Stimulated activated CD8-positive, alpha-beta memory T cell treated with anti-CD3 and anti-CD28 coated beads, Interleukin-4, amount 100 ng/mL, for 24 hours (primary cell): ENCODE measurements at regions not wholly inside any gene's neighbourhood (a gene's known extent, or its start where the extent isn't known, plus 50 kb on each side); places are given as distances from the start of the nearest gene placed in this dataset.

Source experiments
- DNase-seq: peaks from one replicate; pipeline ENCODE4 v3.0.0-alpha.2; 2020; ENCODE audit warnings: low read depth

- no peak for DNase-seq
These were observed 119.6 kb downstream of the ZFP36L2 start for GRCh38 chr2:43106559-43107527.

- DNase-seq: no peak
These were observed 120.5 kb downstream of the ZFP36L2 start for GRCh38 chr2:43105586-43106558.

- no peak for DNase-seq
These were observed 121.6 kb downstream of the ZFP36L2 start for GRCh38 chr2:43104763-43105162.

DNA sequence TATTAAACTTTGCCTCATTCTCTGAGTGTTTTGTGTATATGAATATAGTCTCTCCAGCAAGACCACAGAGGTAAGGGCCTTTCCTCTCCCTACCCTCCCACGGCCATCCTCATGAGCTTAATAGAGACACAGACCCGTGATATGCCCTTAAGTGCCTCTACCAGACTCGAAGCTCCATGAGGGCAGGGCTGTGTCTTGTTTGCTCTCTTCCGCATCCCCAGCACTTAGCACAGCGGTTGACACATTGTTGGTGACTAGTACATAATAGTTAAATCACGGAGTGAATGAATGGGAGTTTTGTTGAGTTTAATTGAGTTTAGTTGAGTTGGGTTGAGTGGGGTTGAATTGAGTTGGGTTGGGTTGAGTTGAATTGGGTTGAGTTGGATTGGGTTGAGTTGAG, 122.3 kb downstream of the ZFP36L2 start:
- DNase-seq: no peak

GRCh38 chr2:43103093-43103404, 123.4 kb downstream of the ZFP36L2 start:
- DNase-seq: no peak

- no peak for DNase-seq
These were observed 123.9 kb downstream of the ZFP36L2 start for GRCh38 chr2:43102366-43103092.

DNA sequence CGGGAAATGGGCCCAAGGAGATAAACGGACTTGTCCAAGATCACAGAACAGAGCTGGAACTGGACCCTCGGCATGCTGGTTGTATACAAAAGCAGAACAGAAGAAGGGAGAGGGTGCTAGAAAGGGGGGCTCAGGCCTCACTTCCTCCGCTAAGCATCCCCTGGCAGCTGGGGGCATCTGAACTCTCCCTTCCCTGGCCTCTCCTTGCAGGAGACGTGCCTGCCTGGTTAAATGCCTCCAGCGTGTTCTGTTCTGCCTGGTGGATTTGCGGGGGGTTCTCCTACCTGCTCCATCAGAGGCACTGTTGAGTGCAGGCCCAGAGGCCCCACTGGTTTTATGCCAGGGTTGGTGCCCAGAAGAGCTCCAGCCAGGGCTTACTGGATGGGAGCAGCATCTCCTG, 124.7 kb downstream of the ZFP36L2 start:
- no peak for DNase-seq

DNA sequence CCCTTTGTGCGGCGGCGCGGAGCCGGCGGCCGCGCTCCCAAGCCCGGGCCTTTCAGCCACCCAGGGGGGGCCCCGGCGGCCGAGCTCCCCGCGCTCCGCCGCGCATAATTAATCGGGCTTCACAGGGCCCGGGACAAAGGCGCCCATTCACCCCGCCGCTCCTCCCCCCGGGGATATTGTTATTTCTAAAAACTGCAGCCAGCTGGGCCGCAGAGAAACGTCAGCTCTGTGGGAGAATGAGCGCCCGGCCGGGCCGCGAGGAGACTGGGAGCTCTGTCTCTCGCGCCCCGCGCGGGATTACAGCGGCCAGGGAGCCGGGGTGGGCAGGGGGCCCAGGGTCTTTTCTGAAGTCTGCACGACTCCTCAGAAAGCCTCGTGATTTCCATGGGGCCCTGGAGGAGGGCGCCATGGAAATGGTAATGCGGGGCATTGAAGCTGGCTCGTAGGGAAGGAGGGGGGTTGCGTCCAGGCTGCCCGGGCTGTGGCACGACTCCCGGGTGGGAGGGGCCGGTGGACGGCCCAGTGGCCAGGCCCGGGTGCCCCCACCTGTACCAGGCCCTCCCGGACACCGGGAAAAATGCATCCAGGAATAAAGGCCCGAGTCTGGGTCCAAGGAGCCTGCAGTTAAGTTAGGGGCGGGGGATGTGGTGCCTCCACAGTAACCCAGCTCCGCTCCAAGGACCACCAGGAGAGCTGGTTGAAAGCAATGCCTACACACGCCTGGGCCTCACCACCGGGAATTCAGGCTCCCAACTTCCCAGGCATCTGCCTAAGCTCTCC, 125.3 kb downstream of the ZFP36L2 start:
- no peak for DNase-seq

GRCh38 chr2:43100362-43100882, 126.0 kb downstream of the ZFP36L2 start:
- no peak for DNase-seq

DNA sequence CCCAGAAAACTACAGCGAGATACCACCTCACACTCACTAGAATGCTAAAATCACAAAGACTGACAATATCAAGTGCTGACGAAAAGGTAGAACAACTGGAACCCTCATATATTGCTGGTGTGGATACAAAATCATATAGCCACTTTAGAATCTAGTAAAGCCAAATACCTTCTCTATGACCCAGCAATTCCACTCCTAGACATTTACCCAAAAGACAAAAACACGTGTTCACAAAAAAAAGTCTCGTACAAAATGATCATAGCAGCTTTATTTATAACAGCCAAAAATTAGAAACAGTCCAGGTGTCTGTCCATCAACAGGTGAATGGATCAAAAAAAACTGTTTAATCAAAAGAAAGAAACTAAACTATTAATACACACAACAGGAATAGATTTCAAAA, 126.6 kb downstream of the ZFP36L2 start:
- DNase-seq: no peak

DNA sequence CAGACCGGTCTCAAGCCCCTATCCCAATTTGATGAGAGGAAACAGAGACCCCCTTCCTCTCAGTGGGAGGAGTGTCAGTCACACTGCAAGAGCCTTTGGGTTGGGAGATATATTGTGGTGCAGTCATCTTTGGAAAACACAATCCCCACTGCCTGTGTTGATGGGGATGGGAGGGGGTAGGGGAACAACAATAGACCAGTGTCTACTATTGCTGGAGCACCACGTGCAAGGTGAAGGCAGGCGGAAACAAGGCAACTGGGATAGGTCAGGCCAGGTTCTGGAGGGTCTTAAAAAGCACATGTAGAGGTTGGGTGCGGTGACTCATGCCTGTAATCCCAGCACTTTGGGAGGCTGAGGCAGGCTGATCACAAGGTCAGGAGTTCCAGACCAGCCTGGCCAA, 127.9 kb downstream of the ZFP36L2 start:
- no peak for DNase-seq

DNA sequence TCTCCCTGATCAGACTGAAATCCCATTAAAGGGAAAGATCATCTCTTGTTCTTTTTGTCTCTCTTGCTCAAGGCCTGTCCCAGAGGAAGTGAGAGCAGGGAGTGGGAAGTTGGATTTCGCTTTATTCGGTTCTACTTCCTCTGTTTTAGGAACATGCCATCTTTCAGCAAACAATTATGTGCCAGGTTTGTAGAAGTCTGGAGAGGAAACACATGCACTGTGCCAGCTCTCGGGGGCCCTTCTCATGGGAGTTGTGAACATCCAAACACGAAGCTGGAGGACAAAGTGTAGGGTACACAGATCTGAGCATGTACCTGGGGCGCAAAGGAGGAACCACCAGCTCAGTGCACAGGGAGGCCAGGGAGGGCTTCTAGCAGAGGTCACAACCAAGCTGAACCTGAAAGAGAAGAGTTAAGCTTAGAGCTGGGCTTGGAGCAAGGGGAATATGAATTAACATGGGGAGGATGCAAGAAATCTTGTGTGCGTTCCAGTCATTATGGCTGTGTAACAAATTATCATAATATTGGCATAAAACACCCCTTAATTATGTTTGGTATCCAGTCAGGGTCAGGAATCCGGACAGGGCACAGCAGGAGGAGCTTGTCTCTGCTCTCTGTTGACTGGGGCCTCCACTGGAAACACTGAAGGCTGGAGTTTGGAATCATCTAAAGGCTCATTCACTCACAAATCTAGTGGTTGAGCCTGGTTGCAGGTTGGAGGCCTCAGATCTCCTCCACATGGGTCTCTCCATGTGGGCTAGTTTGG, 128.6 kb downstream of the ZFP36L2 start:
- no peak for DNase-seq

DNA sequence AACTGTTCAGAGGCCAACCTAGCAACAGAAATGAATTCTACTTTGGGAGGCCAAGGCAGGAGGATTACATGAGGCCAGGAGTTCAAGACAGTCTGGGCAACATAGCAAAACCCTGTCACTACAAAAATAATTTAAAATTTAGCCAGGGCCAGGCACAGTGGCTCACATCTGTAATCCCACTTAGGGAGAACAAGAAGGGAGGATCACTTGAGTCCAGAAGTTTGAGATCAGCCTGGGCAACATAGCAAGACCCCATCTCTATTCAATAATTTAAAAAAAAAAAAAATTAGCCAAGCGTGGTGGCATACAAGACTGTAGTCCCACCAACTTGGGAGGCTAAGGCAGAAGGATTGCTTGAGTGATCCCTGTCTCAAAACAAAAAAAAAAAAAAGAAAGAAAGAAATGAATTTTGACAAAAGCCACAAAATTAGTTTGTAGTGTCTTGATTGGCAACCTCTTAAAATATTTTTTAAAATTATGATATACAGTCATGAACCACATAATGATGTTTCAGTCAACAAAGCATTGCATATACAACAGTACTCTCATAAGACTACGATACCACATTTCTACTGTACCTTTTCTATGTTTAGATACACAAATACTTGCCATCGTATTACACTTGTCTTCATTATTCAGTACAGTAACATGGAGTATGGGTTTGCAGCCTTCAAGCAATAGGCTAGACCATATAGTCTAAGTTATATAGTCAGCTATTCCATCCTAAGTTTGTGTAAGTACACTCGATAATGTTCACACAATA, 130.7 kb downstream of the ZFP36L2 start:
- DNase-seq: no peak

DNA sequence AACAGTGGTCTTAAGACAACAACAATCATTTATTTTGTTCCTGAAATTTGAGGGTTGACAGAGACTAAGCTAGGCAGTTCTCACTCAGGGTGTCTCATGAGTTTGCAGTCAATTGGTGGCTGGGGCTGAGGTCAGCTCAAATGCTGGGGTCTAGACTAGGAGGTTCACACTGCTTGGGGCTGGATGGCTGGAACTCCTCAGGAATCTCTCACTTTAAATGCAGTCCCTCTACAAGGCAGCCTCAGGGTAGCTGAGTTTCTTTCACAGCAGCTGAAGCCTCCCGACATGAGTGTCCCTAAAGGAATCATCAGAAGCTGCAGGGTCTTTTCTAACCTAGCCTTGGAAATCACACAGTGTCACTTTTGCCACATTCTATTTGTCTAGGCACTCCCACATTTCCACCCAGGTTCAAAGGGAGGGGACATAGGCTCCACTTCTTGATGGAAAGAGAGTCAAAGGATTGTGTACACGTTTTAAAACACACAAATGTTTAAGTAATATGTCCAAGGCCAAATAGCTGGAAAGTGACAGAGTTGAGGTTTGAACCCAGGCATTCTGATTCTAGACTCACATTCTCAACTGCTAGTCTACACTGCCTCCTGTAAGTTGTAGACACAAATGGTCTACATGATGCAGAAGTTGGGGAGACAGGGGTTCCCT, 133.8 kb downstream of the ZFP36L2 start:
- no peak for DNase-seq

GRCh38 chr2:43090317-43090716, 136.1 kb downstream of the ZFP36L2 start:
- DNase-seq: no peak

DNA sequence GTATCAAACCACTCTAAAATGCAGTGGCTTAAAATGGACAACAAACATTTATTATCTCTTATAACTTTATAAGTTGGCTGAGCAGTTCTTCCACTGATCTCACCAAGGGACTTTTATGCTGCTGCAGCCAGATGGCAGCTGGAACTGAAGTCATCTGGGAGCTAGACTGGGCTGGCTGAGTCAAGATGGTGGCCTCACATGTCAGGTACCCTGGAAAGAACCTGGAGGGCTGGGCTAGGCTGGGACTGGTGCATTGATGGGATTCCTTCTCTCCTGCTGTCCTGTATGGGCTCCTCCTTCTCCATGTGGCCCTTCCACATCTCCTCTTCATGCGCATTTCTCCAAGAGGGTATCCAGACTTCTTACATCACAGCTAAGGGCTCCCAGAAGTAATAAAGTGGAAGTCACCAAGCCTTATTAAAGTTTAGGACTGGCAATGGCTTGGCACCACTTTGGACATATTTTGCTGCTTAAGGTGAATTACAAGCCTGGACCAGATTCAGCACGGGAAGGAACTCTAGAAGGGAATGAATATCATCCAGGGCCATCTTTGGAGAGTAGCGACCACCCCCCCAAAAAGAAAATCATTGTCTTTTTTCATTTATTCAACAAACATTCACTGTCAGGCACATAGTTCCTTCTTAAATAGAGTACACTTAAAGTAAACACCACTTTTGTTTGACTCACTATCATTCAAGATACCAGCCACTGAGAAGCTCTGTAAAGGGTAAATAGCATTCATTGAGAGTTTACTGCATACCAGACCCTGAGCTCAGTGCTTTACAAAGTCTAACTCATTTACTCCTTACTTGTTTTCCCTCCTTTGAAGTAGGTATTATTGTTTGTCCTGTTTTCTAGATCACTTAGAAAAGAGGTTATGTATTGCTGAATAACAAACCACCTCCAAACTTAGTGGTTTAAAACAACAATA, 138.0 kb downstream of the ZFP36L2 start:
- no peak for DNase-seq

DNA sequence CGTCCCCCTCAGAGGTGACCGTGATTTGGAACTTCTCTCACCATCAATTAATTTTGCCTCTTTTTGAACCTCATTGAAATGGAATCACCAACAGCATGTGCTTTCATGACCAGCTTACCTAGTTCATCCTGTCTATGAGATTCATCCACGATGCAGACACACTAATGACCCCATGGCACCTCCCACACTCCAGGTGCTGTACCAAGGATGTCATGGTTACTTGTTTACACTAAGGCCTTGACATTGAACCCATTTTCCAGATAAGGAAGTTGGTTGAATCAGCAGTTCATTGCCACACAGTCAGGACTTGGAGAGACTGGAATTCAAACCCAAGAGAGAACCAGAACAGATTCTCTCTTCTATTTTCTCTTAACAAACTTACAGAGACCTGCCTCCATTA, 139.0 kb downstream of the ZFP36L2 start:
- DNase-seq: no peak
